K562 (cell line): ENCODE measurements at regions not wholly inside any gene's neighbourhood (a gene's known extent, or its start where the extent isn't known, plus 50 kb on each side); places are given as distances from the start of the nearest gene placed in this dataset.

Experiments
- ATAC-seq: fragments of 200-7000 bp; cut with Tn5 transposase; 3 replicates; pipeline ENCODE4 v1.9.1; 2020; ENCODE audit warnings: moderate library complexity
- BruUV-seq: library from RNA; stranded (reverse); fragments of 400-500 nt; replicated peaks from 2 replicates; lab custom pipeline; 2021; lab: Mats Ljungman, UMichigan
- CTCF ChIA-PET: fragments of 300-600 bp; formaldehyde crosslinking; extraction: SDS; loops from one replicate; lab custom pipeline; 2021; ENCODE audit warnings: low intra/inter-chr PET ratio; lab: Yijun Ruan, JAX
- POLR2A ChIA-PET: fragments of 300-600, 350-650 bp; sonication (Branson Sonifier 250); formaldehyde crosslinking; extraction: SDS; loops from one replicate; lab custom pipeline; 2021; ENCODE audit warnings: antibody characterized with exemption, inconsistent platforms; lab: Yijun Ruan, JAX
- DNase-seq, 4 experiments: peaks; one replicate each; pipeline versions ENCODE4 v3.0.0 to v3.0.0-alpha.2; 2011 to 2018; ENCODE audit warnings: low spot score in 3 of 4, mixed read lengths in 3 of 4; ENCODE audit errors: extremely low read depth in 1 of 4
- FAIRE-seq: peaks from 2 replicates; lab custom pipeline; 2011; peaks lifted over from hg19 to GRCh38; lab: Jason Lieb, UNC
- H2AFZ ChIP-seq: 2 replicates; pipeline ENCODE4 v1.6.0; 2011; ENCODE audit warnings: low read depth, low read length, control low read depth, inconsistent platforms
- H3K27ac ChIP-seq: fragments of 200-600 bp; 3 replicates; pipeline ENCODE4 v1.8.0; 2011; ENCODE audit warnings: low read depth, mild to moderate bottlenecking, control low read depth, inconsistent platforms, low read length, moderate library complexity, mixed read lengths; ENCODE audit errors: extremely low read depth
- H3K27me3 ChIP-seq, 2 experiments: fragments of 300-600 bp in 1 of 2; 2 replicates in 1 of 2; 3 replicates in 1 of 2; pipeline versions ENCODE4 v1.6.0 to v1.8.0; 2011; ENCODE audit warnings: inconsistent platforms in 2 of 2, low read length in 2 of 2, mild to moderate bottlenecking in 1 of 2, mixed read lengths in 1 of 2, moderate library complexity in 1 of 2; ENCODE audit not compliant: control insufficient read depth in 2 of 2, insufficient read depth in 2 of 2
- H3K36me3 ChIP-seq: fragments of 300-600 bp; 3 replicates; pipeline ENCODE4 v1.8.0; 2011; ENCODE audit warnings: mild to moderate bottlenecking, low read length, inconsistent platforms; ENCODE audit not compliant: control insufficient read depth, insufficient read depth
- H3K4me1 ChIP-seq, 2 experiments: fragments of 200-600 bp in 1 of 2; replicated peaks in 1 of 2; 2 replicates in 1 of 2; 3 replicates in 1 of 2; pipeline versions ENCODE4 v1.5.1 to v1.8.0; 2011; ENCODE audit warnings: inconsistent platforms in 2 of 2, low read length in 2 of 2, mild to moderate bottlenecking in 1 of 2, mixed read lengths in 1 of 2, moderate library complexity in 1 of 2; ENCODE audit not compliant: control insufficient read depth in 2 of 2, insufficient read depth in 2 of 2
- H3K4me2 ChIP-seq: 2 replicates; pipeline ENCODE4 v1.6.1; 2011; ENCODE audit warnings: low read length, control low read depth, inconsistent platforms, mixed read lengths; ENCODE audit not compliant: insufficient read depth
- H3K4me3 ChIP-seq: fragments of 200-600 bp; sonication (generic), shearing (Covaris generic); 2 replicates; pipeline ENCODE4 v1.5.1; 2016; ENCODE audit warnings: control low read depth, inconsistent platforms
- H3K79me2 ChIP-seq: fragments of 200-600 bp; 3 replicates; pipeline ENCODE4 v1.8.0; 2011; ENCODE audit warnings: low read length, inconsistent platforms; ENCODE audit not compliant: control insufficient read depth, insufficient read depth
- H3K9ac ChIP-seq, 2 experiments: 2 replicates each; pipeline versions ENCODE4 v1.6.0 to v1.6.1; 2011; ENCODE audit warnings: low read depth in 2 of 2, low read length in 2 of 2, control low read depth in 1 of 2, inconsistent platforms in 1 of 2, mild to moderate bottlenecking in 1 of 2, mixed read lengths in 1 of 2; ENCODE audit not compliant: insufficient read depth in 1 of 2
- H3K9me1 ChIP-seq: one replicate; pipeline ENCODE4 v1.6.0; 2011; ENCODE audit warnings: inconsistent platforms, mild to moderate bottlenecking, low read length, moderate library complexity; ENCODE audit not compliant: control insufficient read depth, insufficient read depth
- H3K9me3 ChIP-seq: replicated peaks from 2 replicates; pipeline ENCODE4 v1.5.1; 2011; ENCODE audit warnings: low read depth, low read length, inconsistent platforms; ENCODE audit not compliant: control insufficient read depth, insufficient read depth
- H4K20me1 ChIP-seq: replicated peaks from 2 replicates; pipeline ENCODE4 v1.6.1; 2011; ENCODE audit warnings: low read length, inconsistent platforms, mixed read lengths; ENCODE audit not compliant: control insufficient read depth, insufficient read depth
- ATF4 ChIP-seq: fragments of 450-650 bp; formaldehyde crosslinking; IDR thresholded peaks from 2 replicates; pipeline ENCODE4 v1.4.0; 2022; ENCODE audit warnings: mild to moderate bottlenecking, moderate library complexity
- BMI1 ChIP-seq: fragments of 150-350 bp; IDR thresholded peaks from 2 replicates; pipeline ENCODE4 v1.6.1; 2014; ENCODE audit warnings: low read length
- E4F1 ChIP-seq: fragments of 250-450 bp; sonication (Bioruptor Pico); IDR thresholded peaks from 2 replicates; pipeline ENCODE4 v1.5.0; 2021; ENCODE audit warnings: mild to moderate bottlenecking, borderline replicate concordance
- KHSRP ChIP-seq: fragments of 450-650 bp; IDR thresholded peaks from 2 replicates; pipeline ENCODE4 v1.6.1; 2017
- PTRF ChIP-seq: fragments of 450-650 bp; IDR thresholded peaks from 2 replicates; pipeline ENCODE4 v1.6.1; 2016; ENCODE audit warnings: mild to moderate bottlenecking, missing genetic modification characterization, missing compliant biosample characterization
- TAF1 ChIP-seq: IDR thresholded peaks from 2 replicates; pipeline ENCODE4 v1.6.1; 2011; ENCODE audit warnings: mild to moderate bottlenecking, low read length, moderate library complexity; ENCODE audit not compliant: insufficient read depth, control insufficient read depth, severe bottlenecking; ENCODE audit errors: extremely low read depth
- ZNF668 ChIP-seq: fragments of 250-450 bp; sonication (Bioruptor Pico); IDR thresholded peaks from 2 replicates; pipeline ENCODE4 v1.8.0; 2022; ENCODE audit warnings: mild to moderate bottlenecking, inconsistent platforms
- ZNF830 ChIP-seq: fragments of 250-450 bp; sonication (Bioruptor Pico); IDR thresholded peaks from 2 replicates; pipeline ENCODE4 v1.5.0; 2021; ENCODE audit warnings: mild to moderate bottlenecking
- WGBS: fragments of 100-300 bp; shearing (Covaris generic); methylation state at CpG from one replicate; pipeline ENCODE4 v1.1.6; 2016; ENCODE audit warnings: low coverage, mixed read lengths; ENCODE audit not compliant: insufficient coverage; ENCODE audit errors: missing lambda C conversion rate; 5-methylcytosine and 5-hydroxymethylcytosine counted together
- in situ Hi-C: fragments of 300-500 bp; cut with MboI; formaldehyde crosslinking; loops from 4 replicates; pipeline ENCODE4 v1.15.0; 2018; ENCODE audit warnings: inconsistent platforms, mixed read lengths
- intact Hi-C: fragments of 100-400 bp; cut with micrococcal nuclease; formaldehyde crosslinking; loops from 2 replicates; pipeline ENCODE4 v1.14.2; 2022

- H3K27ac ChIP-seq: no peak overlapping the region
- no peaks in the 10 kb centered on the region for H3K4me1 ChIP-seq
- CTCF ChIA-PET: no interaction called here
- POLR2A ChIA-PET: interaction anchor here (0.6 kb wide), 1 partner anchor 16 kb away, joined by 3 read pairs; no protein-coding TSS in a partner anchor
- no peaks in the 10 kb centered on the region for H3K36me3 ChIP-seq
- DNase-seq: no peak
- no peaks in the 10 kb centered on the region for H3K9me1 ChIP-seq
- no peak overlapping the region for H2AFZ ChIP-seq
- H3K9me3 ChIP-seq: no peaks in the 10 kb centered on the region
- no peak overlapping the region for H3K4me2 ChIP-seq
- no peak for ATAC-seq
- 0% methylated on average over 3 of the region's 3 CpGs for WGBS
- no peaks in the 10 kb centered on the region for H4K20me1 ChIP-seq
- intact Hi-C loops (no loop called here), in situ Hi-C loops (no loop called here)
- H3K27me3 ChIP-seq: peaks cover 11 to 26% of the 10 kb centered on the region in 2 experiments
- no TSS peak for BruUV-seq
- H3K4me3 ChIP-seq: no peak overlapping the region
- no peak overlapping the region for H3K9ac ChIP-seq
- no peak for FAIRE-seq
- H3K79me2 ChIP-seq: no peaks in the 10 kb centered on the region
- TF ChIP-seq ZNF830 (CRISPR knock-in tag) (no peak), PTRF (no peak), KHSRP (no peak), BMI1 (no peak), ZNF668 (CRISPR knock-in tag) (no peak), ATF4 (no peak), E4F1 (CRISPR knock-in tag) (no peak), TAF1 (no peak)
Observed at GRCh38 chr7:26054386-26054785, 97.6 kb upstream of the NFE2L3 start.
